OCI-LY7 (cell line): ENCODE measurements at regions not wholly inside any gene's neighbourhood (a gene's known extent, or its start where the extent isn't known, plus 50 kb on each side); places are given as distances from the start of the nearest gene placed in this dataset.

ENCODE experiments used
- BruUV-seq: library from RNA; stranded (reverse); fragments of 400-500 nt; replicated peaks from 2 replicates; lab custom pipeline; 2021; lab: Mats Ljungman, UMichigan
- CTCF ChIA-PET: fragments of 300-600 bp; sonication (Branson Sonifier 250); formaldehyde crosslinking; loops from one replicate; lab custom pipeline; 2022; ENCODE audit warnings: antibody characterized with exemption; ENCODE audit not compliant: unreplicated experiment; lab: Charles Lee
- POLR2A ChIA-PET: fragments of 300-600 bp; sonication (Branson Sonifier 250); formaldehyde crosslinking; loops from one replicate; lab custom pipeline; 2022; ENCODE audit warnings: antibody characterized with exemption; lab: Charles Lee
- DNase-seq: peaks from one replicate; pipeline ENCODE4 v3.0.0-alpha.2; 2015; ENCODE audit warnings: low spot score
- H2AFZ ChIP-seq: fragments of 200-600 bp; sonication (generic), shearing (Covaris generic); 2 replicates; pipeline ENCODE4 v1.6.1; 2014; ENCODE audit warnings: mild to moderate bottlenecking, antibody characterized with exemption, low read length, moderate library complexity
- H3K27ac ChIP-seq: fragments of 200-600 bp; sonication (generic); 2 replicates; pipeline ENCODE4 v1.5.1; 2014; ENCODE audit warnings: mixed run types, low read depth, mild to moderate bottlenecking, moderate library complexity, low read length, inconsistent platforms; ENCODE audit not compliant: poor library complexity, severe bottlenecking
- H3K36me3 ChIP-seq: fragments of 200-600 bp; sonication (generic); 2 replicates; pipeline ENCODE4 v1.6.1; 2014; ENCODE audit warnings: mild to moderate bottlenecking, antibody characterized with exemption, low read length, moderate library complexity, mixed read lengths; ENCODE audit not compliant: insufficient read depth
- H3K4me1 ChIP-seq: fragments of 200-600 bp; sonication (generic); 2 replicates; pipeline ENCODE4 v1.5.1; 2014; ENCODE audit warnings: mild to moderate bottlenecking, low read length; ENCODE audit not compliant: insufficient read depth, poor library complexity, severe bottlenecking
- H3K4me2 ChIP-seq: fragments of 200-600 bp; sonication (generic); 2 replicates; pipeline ENCODE4 v1.6.1; 2014; ENCODE audit warnings: mild to moderate bottlenecking, low read length
- H3K4me3 ChIP-seq: fragments of 200-600 bp; sonication (generic); 2 replicates; pipeline ENCODE4 v1.5.1; 2014; ENCODE audit warnings: mild to moderate bottlenecking, low read depth, low read length; ENCODE audit not compliant: poor library complexity, severe bottlenecking
- H3K79me2 ChIP-seq: fragments of 200-600 bp; sonication (generic); 2 replicates; pipeline ENCODE4 v1.6.1; 2016; ENCODE audit warnings: low read depth, mild to moderate bottlenecking, low read length, moderate library complexity, mixed read lengths; ENCODE audit not compliant: insufficient read depth
- H3K9me2 ChIP-seq: fragments of 200-600 bp; sonication (generic); 2 replicates; pipeline ENCODE4 v1.6.1; 2016; ENCODE audit warnings: mild to moderate bottlenecking, low read length, mixed read lengths; ENCODE audit not compliant: insufficient read depth
- H3K9me3 ChIP-seq: fragments of 200-600 bp; sonication (generic); 2 replicates; pipeline ENCODE4 v1.6.1; 2014; ENCODE audit warnings: mild to moderate bottlenecking, mixed run types, low read length, mixed read lengths
- H4K20me1 ChIP-seq: fragments of 200-600 bp; sonication (generic); 2 replicates; pipeline ENCODE4 v1.6.1; 2014; ENCODE audit warnings: mild to moderate bottlenecking, antibody characterized with exemption, low read length, moderate library complexity, mixed read lengths; ENCODE audit not compliant: insufficient read depth
- CTCF ChIP-seq: fragments of 200-600 bp; sonication (generic); conservative IDR thresholded peaks from 2 replicates; pipeline ENCODE4 v1.5.1; 2014; ENCODE audit warnings: mild to moderate bottlenecking, antibody characterized with exemption, low read length, moderate library complexity, mixed read lengths
- EZH2phosphoT487 ChIP-seq: fragments of 200-600 bp; sonication (generic); IDR thresholded peaks from 2 replicates; pipeline ENCODE4 v1.6.1; 2018; ENCODE audit warnings: low read depth, borderline replicate concordance, mild to moderate bottlenecking, mixed run types, antibody characterized with exemption, low read length, moderate library complexity, mixed read lengths
- intact Hi-C: fragments of 100-400 bp; cut with micrococcal nuclease; formaldehyde crosslinking; loops from one replicate; pipeline ENCODE4 v1.10.0; 2022; ENCODE audit not compliant: unreplicated experiment

DNA sequence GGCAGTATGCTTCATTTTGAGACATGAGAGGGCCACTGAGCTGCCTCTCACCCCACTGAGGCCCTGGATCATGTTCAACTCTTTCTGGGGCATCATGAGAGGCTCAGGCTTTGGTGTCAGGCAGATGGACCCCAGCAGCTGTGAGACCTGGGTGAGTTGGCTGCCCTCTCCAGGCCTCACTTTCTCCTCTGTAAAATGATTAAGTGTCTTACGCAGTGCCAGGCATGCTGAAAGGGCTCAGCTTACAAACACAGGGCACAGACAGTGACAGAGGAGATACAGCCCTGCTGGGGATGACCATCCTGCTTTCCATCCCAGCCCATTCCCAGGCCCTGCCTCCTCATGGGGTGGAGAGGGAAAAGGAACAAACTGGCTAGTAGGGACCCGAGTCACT is 387.4 kb downstream of the MATN1 start:
- DNase-seq: no peak
- no peaks in the 10 kb centered on the region for H3K79me2 ChIP-seq
- no peak overlapping the region for H3K4me2 ChIP-seq
- CTCF ChIA-PET: no interaction called here
- H3K4me1 ChIP-seq: no peaks in the 10 kb centered on the region
- POLR2A ChIA-PET: no interaction called here
- intact Hi-C loops: no loop called here
- no peak overlapping the region for H3K27ac ChIP-seq
- H3K9me3 ChIP-seq: no peaks in the 10 kb centered on the region
- no peak overlapping the region for H3K4me3 ChIP-seq
- no peaks in the 10 kb centered on the region for H4K20me1 ChIP-seq
- H3K36me3 ChIP-seq: no peaks in the 10 kb centered on the region
- H2AFZ ChIP-seq: no peak overlapping the region
- no peaks in the 10 kb centered on the region for H3K9me2 ChIP-seq
- BruUV-seq: no TSS peak
- TF ChIP-seq CTCF: no peak
- TF ChIP-seq EZH2phosphoT487: no peak

DNA sequence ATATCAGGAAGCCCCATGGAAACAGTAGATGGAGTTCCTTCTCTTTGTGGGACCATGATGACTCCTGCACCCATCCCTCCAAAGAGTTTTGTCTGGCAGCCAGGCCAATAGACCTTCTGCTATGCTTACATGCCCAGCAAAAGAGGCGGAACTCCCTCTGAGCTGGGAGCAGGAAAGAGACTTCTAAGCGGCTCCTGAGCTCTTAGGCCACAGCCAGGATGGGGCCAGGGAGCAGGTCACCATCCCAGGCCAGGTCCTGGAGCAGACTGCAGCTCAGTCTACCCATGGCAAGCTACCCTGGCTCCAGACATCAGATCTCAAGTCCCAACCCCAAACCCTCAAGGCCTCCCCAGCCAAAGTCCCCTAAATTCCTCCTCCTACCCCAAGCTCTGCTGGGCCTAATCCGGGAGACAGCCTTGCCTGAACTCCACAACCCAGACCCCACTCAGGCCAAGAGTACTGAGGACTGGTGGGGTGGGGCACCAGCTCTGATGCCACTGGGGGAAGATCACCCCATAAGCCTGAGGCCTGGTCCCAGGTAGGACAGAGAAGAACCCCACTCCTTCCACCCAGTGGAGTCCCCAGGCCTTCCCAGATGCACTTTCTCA is 387.9 kb downstream of the MATN1 start:
- TF ChIP-seq CTCF (no peak), EZH2phosphoT487 (no peak)
- H3K79me2 ChIP-seq: no peaks in the 10 kb centered on the region
- H3K4me3 ChIP-seq: no peak overlapping the region
- intact Hi-C loops: no loop called here
- BruUV-seq: no TSS peak
- no peaks in the 10 kb centered on the region for H3K9me3 ChIP-seq
- no peaks in the 10 kb centered on the region for H3K36me3 ChIP-seq
- H3K4me1 ChIP-seq: no peaks in the 10 kb centered on the region
- H2AFZ ChIP-seq: no peak overlapping the region
- POLR2A ChIA-PET: interaction anchor here (0.6 kb wide), 1 partner anchor 17 kb away, joined by 3 read pairs; no protein-coding TSS in a partner anchor
- no peaks in the 10 kb centered on the region for H3K9me2 ChIP-seq
- H3K27ac ChIP-seq: no peak overlapping the region
- CTCF ChIA-PET: no interaction called here
- H3K4me2 ChIP-seq: no peak overlapping the region
- no peaks in the 10 kb centered on the region for H4K20me1 ChIP-seq
- no peak for DNase-seq

DNA sequence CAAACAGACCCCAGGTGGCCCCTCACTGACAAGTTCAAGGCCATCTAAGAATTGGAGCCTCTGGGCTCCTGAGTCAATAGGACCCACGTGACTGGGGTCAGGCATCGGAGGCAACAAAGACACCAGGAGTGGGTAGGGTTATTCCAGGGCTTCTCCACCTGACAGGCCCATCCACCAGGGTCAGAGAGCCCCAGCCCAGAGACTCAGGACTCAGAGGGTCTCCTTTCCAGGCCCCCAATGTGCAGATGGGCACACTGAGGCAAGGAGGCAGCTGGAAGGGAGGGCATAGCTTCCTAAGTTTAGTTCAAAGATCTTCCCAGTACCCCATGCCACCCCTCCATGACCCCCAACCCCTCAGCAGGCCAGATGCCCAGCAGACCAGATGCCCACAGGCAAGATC is 388.6 kb downstream of the MATN1 start:
- Histone ChIP-seq H3K4me3 (no peak overlapping the region), H2AFZ (no peak overlapping the region), H3K79me2 (no peaks in the 10 kb centered on the region), H3K27ac (no peak overlapping the region), H3K36me3 (no peaks in the 10 kb centered on the region), H3K4me1 (no peaks in the 10 kb centered on the region), H4K20me1 (no peaks in the 10 kb centered on the region), H3K9me2 (no peaks in the 10 kb centered on the region), H3K4me2 (no peak overlapping the region), H3K9me3 (no peaks in the 10 kb centered on the region)
- POLR2A ChIA-PET: interaction anchor here (0.6 kb wide), 1 partner anchor 16 kb away, joined by 3 read pairs; no protein-coding TSS in a partner anchor
- TF ChIP-seq CTCF: no peak
- no peak for TF ChIP-seq EZH2phosphoT487
- no peak for DNase-seq
- CTCF ChIA-PET: no interaction called here
- BruUV-seq: no TSS peak
- intact Hi-C loops: no loop called here
